Stimulated activated naive B cell treated with anti-CD40 and anti-IgM and Interleukin-4, amounts not matched to agents 10 μg/mL and 1 μg/mL and 100 μg/mL, for 72 hours (primary cell): ENCODE measurements at regions not wholly inside any gene's neighbourhood (a gene's known extent, or its start where the extent isn't known, plus 50 kb on each side); places are given as distances from the start of the nearest gene placed in this dataset.
"Not testable (repeated sequence)": the region's sequence is repeated elsewhere in the genome, so short reads cannot be mapped to it uniquely, and the experiment has no call there.

Experiments
- ATAC-seq, 2 donors: fragments of 150-1000 bp; cut with Tn5 transposase; replicated peaks; 2 replicates each; pipeline ENCODE4 v1.10.0; 2021; ENCODE audit warnings: moderate library complexity in 1 of 2
- DNase-seq: peaks from one replicate; pipeline ENCODE4 v3.0.0; 2021
- H3K27ac Mint-ChIP-seq: one replicate; pipeline ENCODE4 v1.8.0; 2022; ENCODE audit warnings: mild to moderate bottlenecking, mixed read lengths
- H3K27me3 Mint-ChIP-seq, 2 donors: one replicate each; pipeline ENCODE4 v1.8.0; 2022; ENCODE audit warnings: mixed read lengths in 2 of 2
- H3K36me3 Mint-ChIP-seq, 2 donors: one replicate each; pipeline ENCODE4 v1.8.0; 2022; ENCODE audit warnings: mixed read lengths in 2 of 2, mild to moderate bottlenecking in 1 of 2
- H3K4me1 Mint-ChIP-seq, 2 donors: one replicate each; pipeline ENCODE4 v1.8.0; 2022; ENCODE audit warnings: mixed read lengths in 2 of 2, mild to moderate bottlenecking in 1 of 2
- H3K4me3 Mint-ChIP-seq, 2 donors: one replicate each; pipeline ENCODE4 v1.8.0; 2022; ENCODE audit warnings: mild to moderate bottlenecking in 2 of 2, mixed read lengths in 2 of 2, moderate library complexity in 1 of 2
- H3K9me3 Mint-ChIP-seq, 2 donors: one replicate each; pipeline ENCODE4 v1.8.0; 2022; ENCODE audit warnings: mixed read lengths in 2 of 2, mild to moderate bottlenecking in 1 of 2

DNA sequence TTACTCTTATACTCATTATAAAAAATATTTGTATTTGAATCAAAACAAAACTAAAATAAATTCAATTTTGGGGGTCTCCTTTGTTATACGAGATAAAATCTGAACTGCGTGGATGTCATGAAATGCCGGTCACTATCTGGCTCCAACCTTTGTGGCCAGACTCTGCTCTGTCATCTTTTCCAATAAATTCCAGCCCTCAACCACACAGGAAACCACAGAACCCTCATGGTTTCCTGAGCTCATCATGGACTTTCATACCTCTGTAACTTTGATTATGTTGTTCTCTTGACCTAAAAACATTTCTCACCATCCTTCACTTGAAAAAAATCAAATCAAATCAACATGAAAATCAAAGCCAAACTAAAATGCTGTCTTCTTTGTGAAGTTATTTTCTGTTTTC, 724.7 kb downstream of the METTL4 start:
- H3K27me3 Mint-ChIP-seq, result no peaks in the 10 kb centered on the region
- H3K27ac Mint-ChIP-seq, result no peak overlapping the region
- H3K4me1 Mint-ChIP-seq, result no peaks in the 10 kb centered on the region

DNA sequence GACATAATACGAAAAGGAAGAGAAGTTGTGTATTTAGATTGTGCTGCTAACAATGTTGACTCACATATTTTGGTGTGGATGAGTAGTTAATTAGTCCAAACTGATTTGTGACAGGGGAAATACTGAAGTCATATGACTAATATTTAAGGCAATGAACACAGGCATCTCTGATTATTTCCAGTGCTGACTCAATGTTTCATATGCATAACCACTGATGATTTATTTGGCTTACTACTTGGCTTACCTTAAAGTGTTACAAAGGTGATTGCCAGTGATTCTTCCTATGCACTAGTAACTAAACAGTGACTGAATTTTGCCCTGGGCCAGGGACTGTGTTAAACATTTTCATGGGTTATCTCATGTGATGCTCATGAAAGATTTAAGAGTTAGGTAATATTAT, 722.6 kb downstream of the METTL4 start:
- no peak for DNase-seq
- ATAC-seq, result no peak
- H3K27ac Mint-ChIP-seq, result no peak overlapping the region

More for the DNA sequence above, 724.7 kb downstream of the METTL4 start:
- no peak for ATAC-seq
- Mint-ChIP-seq H3K36me3 (no peaks in the 10 kb centered on the region), H3K4me3 (no peak overlapping the region), H3K9me3 (peaks cover 0 to 2% of the 10 kb centered on the region in 2 donors)
- no peak for DNase-seq

DNA sequence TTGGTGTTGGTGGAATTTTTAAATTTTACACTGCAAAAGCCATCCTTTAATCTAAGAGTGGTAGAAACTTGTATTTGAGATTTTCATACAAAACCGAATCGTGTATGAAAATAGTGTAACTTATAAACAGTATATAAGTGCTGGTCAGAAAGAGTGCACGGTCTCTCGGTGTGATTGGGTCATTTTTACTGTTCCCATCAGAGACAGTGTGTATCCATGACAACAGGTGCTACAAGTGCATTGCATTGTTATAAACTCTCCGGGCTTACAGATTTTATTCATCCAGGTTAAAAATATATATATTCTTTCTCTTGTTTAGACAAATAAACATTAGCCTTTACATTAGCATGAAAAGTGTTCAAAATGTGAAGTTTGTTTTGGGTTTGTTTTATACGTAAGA, 721.9 kb downstream of the METTL4 start:
- H3K4me3 Mint-ChIP-seq, result no peak overlapping the region
- no peak for ATAC-seq
- no peak for DNase-seq
- H3K27ac Mint-ChIP-seq, result no peak overlapping the region
- no peaks in the 10 kb centered on the region for H3K36me3 Mint-ChIP-seq
- H3K4me1 Mint-ChIP-seq, result no peaks in the 10 kb centered on the region
- no peaks in the 10 kb centered on the region for H3K27me3 Mint-ChIP-seq
- H3K9me3 Mint-ChIP-seq, result peaks cover 0 to under 1% of the 10 kb centered on the region in 2 donors

More for the DNA sequence above, 722.6 kb downstream of the METTL4 start:
- Mint-ChIP-seq H3K4me3 (no peak overlapping the region), H3K4me1 (no peaks in the 10 kb centered on the region), H3K9me3 (peaks cover 0 to 2% of the 10 kb centered on the region in 2 donors), H3K27me3 (no peaks in the 10 kb centered on the region), H3K36me3 (no peaks in the 10 kb centered on the region)

DNA sequence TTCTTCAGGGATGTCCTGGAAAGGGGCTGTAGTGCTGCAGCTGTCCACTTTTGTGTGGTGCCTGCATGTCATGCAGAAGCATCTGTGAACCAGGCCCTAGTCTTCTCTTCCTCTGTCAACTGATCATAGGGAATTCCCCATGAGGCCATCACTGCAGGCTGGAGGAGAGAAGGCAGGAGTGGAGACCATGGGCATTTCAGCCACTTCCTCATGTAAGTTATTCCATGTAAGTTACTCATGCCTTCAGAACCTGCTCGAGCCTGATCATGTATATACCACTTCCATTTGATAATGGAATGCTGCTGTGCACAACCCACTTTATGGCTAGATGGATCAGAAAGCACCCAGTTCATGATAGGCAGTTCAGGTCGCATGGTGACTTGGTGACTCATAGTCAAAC, 714.0 kb downstream of the METTL4 start:
- not testable (repeated sequence) for H3K27ac Mint-ChIP-seq, H3K27me3 Mint-ChIP-seq, DNase-seq, H3K4me3 Mint-ChIP-seq, H3K36me3 Mint-ChIP-seq, ATAC-seq, H3K9me3 Mint-ChIP-seq, H3K4me1 Mint-ChIP-seq

DNA sequence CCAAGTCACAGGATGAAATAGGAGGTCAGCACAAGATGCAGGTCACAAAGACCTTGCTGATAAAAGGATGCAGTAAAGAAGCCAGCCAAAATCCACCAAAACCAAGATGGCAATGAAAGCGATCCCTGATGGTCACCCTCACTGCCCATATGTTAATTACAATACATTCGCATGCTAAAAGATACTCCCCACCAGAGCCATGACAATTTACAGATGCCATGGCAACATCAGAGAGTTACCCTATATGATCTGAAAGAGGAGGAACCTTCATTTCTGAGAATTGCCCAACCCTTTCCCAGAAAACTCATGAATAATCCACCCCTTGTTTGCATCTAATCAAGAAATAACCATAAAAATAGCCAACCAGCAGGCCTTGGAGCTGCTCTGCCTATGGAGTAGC, 709.8 kb downstream of the METTL4 start:
- Mint-ChIP-seq H3K27ac (no peak overlapping the region), H3K27me3 (no peaks in the 10 kb centered on the region), H3K9me3 (peaks cover 4% of the 10 kb centered on the region in 2 donors), H3K36me3 (peaks cover 0 to 3% of the 10 kb centered on the region in 2 donors), H3K4me1 (no peaks in the 10 kb centered on the region), H3K4me3 (no peak overlapping the region)
- ATAC-seq, result no peak
- no peak for DNase-seq

DNA sequence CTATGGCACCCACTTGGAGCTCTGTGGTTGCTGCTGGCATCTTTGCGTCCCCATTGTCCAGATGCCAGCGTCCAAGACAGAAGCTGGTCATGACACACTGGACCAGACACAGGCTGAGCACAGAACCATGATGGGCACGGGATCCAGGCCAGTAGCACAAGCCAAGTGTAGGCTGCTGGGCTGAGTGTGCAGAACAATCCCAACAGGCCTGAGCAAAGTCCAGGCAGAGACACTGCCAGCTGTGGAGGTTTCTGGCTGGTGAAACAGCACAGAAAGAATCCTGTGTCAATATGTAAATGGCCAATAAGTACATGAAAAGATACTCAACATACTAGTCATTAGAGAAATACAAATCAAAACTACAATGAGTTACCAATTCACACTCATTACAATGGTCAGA, 705.4 kb downstream of the METTL4 start:
- Mint-ChIP-seq H3K36me3 (peaks cover 0 to 3% of the 10 kb centered on the region in 2 donors), H3K27me3 (no peaks in the 10 kb centered on the region), H3K9me3 (peaks cover 4 to 6% of the 10 kb centered on the region in 2 donors), H3K4me3 (no peak overlapping the region), H3K4me1 (no peaks in the 10 kb centered on the region), H3K27ac (no peak overlapping the region)
- ATAC-seq (no peak), DNase-seq (no peak)

DNA sequence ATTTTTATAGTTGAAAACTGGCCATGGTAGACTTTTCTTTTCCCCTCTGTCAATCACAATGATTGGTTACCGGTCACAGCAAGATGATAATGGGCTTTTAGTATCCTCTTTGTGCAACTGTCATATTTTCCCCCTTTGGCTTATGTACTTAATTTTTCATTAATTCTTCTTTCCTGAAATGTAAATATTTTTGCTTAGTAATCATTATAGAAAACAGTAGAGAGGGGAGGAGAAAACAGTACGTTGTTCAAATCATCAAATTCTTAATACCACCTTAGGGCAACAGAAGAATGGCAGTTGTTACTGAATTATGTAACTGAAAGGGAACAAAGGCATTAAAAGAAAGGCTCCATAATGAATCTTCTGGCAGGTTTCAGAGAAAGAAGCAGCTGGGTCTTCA, 699.0 kb downstream of the METTL4 start:
- no peak overlapping the region for H3K4me3 Mint-ChIP-seq
- no peaks in the 10 kb centered on the region for H3K27me3 Mint-ChIP-seq
- H3K27ac Mint-ChIP-seq, result no peak overlapping the region
- no peak for ATAC-seq
- no peak for DNase-seq
- no peaks in the 10 kb centered on the region for H3K9me3 Mint-ChIP-seq
- no peaks in the 10 kb centered on the region for H3K36me3 Mint-ChIP-seq
- H3K4me1 Mint-ChIP-seq, result no peaks in the 10 kb centered on the region

DNA sequence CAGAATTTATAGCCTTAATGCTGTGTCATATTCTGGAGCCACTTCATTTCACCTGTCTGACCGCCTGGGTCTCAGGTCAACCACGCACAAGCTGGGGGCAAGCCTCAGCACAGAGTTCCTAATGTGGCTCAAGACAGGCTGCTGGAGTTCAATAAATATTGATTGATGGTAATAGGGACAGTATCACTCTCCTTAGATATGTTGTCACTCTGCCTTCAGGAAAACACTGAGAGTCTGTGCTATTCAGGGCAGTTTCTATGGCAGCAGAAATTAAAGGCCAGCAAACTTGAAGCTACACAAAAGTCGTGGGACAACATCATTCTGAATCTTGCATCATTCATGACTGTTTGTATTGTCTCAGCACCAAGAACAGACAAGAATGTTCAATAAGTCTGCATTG, 696.1 kb downstream of the METTL4 start:
- Mint-ChIP-seq H3K36me3 (no peaks in the 10 kb centered on the region), H3K9me3 (no peaks in the 10 kb centered on the region), H3K27ac (no peak overlapping the region), H3K4me3 (no peak overlapping the region), H3K4me1 (no peaks in the 10 kb centered on the region), H3K27me3 (no peaks in the 10 kb centered on the region)
- ATAC-seq, result no peak
- no peak for DNase-seq

DNA sequence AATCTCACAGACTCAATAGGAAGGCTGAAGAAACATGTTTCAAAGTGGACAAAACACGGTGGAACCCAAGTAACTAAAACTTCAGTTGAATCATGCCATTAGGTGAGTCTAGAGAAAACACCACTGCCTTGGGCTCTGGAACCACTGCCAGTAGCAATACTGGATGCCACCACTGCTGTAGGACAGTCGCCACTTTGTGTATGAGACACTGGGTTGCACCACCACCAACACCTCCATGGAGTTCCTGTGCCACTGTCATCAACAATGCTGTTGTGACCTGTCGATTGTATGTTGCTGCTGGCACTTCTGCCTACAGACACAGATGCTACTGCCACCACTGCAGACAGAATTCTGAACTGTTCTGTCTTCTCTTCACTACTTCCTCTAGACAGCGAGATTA, 686.7 kb downstream of the METTL4 start:
- Mint-ChIP-seq H3K4me1 (no peaks in the 10 kb centered on the region), H3K27ac (no peak overlapping the region), H3K9me3 (no peaks in the 10 kb centered on the region), H3K36me3 (no peaks in the 10 kb centered on the region), H3K4me3 (no peak overlapping the region), H3K27me3 (no peaks in the 10 kb centered on the region)
- no peak for DNase-seq
- ATAC-seq, result no peak

DNA sequence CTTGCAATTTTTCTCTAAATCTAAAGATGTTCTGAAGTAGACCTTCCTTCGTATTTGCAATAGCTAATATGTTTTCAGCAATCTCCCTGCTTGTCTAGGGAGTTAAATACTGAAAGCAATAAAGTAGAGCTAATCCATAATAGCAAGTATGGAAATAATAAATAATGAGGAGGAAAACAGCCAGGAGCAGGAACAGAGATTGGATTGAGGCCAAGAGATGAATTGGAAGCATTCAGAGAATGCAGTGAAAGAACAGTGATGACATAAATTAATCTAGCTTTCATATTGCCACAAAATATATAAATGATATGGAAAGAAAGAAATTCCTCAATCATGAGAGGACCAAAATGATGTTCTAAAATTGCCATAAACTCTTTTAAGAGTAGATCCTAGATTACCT, 679.7 kb downstream of the METTL4 start:
- ATAC-seq (no peak), DNase-seq (no peak)
- no peaks in the 10 kb centered on the region for H3K4me1 Mint-ChIP-seq
- H3K4me3 Mint-ChIP-seq, result no peak overlapping the region
- H3K36me3 Mint-ChIP-seq, result no peaks in the 10 kb centered on the region
- H3K9me3 Mint-ChIP-seq, result peaks cover 0 to 3% of the 10 kb centered on the region in 2 donors
- H3K27ac Mint-ChIP-seq, result no peak overlapping the region
- H3K27me3 Mint-ChIP-seq, result no peaks in the 10 kb centered on the region

DNA sequence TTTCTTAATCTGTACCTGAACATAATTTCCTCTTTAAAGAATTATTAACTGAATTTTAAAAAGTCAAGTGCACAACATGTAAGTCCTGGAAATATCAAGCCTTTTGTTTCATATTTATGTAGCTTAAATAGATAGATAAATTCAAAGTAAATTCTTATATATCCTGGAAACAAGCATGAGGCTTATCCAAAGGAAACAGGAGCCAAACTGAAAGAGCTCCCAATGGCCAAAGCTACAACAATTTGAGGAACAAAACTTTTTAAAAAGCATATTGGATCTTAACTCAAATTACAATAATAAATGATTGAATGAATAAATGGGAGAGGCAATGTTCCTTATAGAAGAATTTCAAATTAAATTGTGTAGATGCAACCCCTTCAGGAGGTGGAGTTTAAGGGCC, 679.1 kb downstream of the METTL4 start:
- Mint-ChIP-seq H3K36me3 (no peaks in the 10 kb centered on the region), H3K4me3 (no peak overlapping the region), H3K4me1 (no peaks in the 10 kb centered on the region), H3K27me3 (no peaks in the 10 kb centered on the region), H3K9me3 (peaks cover 0 to 3% of the 10 kb centered on the region in 2 donors), H3K27ac (no peak overlapping the region)
- DNase-seq (no peak), ATAC-seq (no peak)

DNA sequence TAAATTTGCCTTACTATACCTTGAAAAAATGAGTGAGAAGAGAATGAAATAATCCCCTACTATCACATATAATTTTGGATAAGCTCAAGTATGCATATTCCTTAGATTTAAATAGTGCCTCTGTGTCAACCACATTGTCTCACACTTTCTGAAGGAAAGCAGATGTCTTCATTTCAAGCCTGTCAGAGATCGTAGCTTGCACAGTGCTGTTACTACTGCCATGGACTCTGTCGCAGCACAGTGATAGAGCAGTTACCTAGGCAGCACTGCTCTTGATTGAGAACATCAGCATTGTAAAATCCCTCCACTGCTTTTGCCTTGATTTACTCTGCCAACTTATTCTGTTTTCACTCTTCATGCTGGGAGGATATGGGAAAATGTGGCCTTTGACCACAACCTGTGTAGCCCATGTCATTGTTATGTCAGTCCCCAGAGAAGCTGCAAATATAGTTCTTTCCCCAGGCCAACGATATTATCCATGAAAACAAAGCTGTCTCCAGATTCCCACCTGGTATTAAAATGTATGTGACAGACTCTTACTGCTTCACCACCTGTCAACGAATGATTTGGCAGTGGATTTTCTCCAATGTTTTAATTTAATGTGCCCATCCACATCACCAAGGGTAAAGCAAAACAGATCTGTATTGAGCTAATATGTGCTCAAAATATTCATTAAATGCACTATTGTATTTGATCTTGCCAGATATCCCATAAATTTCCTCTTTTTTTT, 675.7 kb downstream of the METTL4 start:
- no peaks in the 10 kb centered on the region for H3K4me1 Mint-ChIP-seq
- no peak overlapping the region for H3K4me3 Mint-ChIP-seq
- no peaks in the 10 kb centered on the region for H3K27me3 Mint-ChIP-seq
- H3K9me3 Mint-ChIP-seq, result peaks cover 0 to 1% of the 10 kb centered on the region in 2 donors
- no peaks in the 10 kb centered on the region for H3K36me3 Mint-ChIP-seq
- H3K27ac Mint-ChIP-seq, result no peak overlapping the region
- ATAC-seq (no peak), DNase-seq (no peak)

DNA sequence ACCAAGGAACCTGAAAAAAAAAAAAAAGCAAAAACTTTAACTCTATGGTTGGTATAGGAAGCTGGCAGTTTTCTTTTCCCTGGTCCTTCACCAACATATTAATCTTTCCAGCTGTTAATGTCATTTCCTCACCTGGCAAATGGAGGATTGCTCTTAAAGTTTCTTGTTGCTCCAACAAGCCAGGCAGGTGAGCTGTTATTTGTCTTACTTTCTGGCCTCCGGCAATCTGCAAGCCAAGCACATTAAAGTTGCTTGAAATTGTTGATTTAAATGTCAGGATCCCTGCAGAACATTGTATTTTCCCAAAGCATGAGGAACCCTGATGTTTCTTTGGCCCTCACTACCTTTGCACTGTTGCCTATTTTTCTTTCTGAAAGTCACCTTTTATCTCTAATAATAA, 664.9 kb downstream of the METTL4 start:
- H3K27ac Mint-ChIP-seq, result no peak overlapping the region

DNA sequence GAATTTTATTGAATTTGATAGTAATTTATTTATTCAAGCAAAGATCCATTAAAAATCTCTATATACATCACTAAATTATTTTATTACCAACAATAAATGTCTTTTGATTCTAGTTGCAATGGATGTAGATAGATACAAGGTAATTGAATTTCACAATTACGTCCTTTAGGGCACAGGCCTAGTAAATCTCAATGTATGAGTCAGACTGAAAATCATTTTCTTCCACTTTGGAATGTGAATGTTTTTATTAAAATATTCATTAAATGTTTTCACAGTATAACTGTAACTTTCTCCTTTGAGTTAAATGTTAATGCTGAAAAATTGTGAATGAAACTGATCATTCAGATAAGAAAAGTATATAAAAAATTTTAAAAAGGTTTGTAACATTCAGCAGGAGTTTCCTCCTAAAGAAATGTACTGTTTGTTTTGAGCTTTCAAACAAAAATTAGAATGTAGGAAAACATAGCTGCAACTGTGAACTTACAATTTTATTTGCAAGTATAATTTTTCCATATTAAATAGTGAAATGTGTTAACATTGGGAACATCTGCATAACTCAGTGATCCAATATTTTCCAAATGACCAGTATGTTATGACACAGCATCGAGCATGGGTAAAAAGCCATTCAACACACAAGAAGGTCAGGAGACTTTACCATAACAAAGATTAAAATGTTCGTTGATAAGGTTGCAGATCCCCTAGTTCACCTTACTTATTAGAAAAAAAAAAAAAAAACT, 663.7 kb downstream of the METTL4 start:
- Mint-ChIP-seq H3K27me3 (no peaks in the 10 kb centered on the region), H3K36me3 (peaks cover 0 to 1% of the 10 kb centered on the region in 2 donors), H3K9me3 (peaks cover 4 to 6% of the 10 kb centered on the region in 2 donors), H3K4me1 (no peaks in the 10 kb centered on the region), H3K4me3 (no peak overlapping the region), H3K27ac (no peak overlapping the region)
- ATAC-seq, result no peak
- DNase-seq, result no peak

More for the DNA sequence above, 664.9 kb downstream of the METTL4 start:
- ATAC-seq (no peak), DNase-seq (no peak)
- Mint-ChIP-seq H3K9me3 (peaks cover 4 to 6% of the 10 kb centered on the region in 2 donors), H3K27me3 (no peaks in the 10 kb centered on the region), H3K36me3 (peaks cover 0 to 1% of the 10 kb centered on the region in 2 donors), H3K4me1 (no peaks in the 10 kb centered on the region), H3K4me3 (no peak overlapping the region)

DNA sequence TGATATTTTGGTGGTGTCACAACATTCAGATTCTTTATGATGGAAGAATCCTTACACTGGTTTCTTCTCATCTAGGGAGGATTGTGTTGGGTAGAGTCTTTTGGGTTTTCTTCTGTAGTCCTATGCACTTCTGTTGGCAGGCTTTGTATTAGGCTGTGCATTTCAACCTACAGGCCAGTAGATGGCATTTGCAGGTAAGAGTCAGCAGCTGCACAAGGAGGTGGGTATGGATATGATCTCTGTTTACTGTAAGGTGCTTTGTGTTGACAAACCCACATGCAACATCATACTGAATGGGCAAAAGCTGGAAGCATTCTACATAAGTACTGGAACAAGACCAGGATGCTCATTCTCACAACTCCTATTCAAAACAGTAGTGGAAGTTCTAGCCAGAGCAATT, 656.8 kb downstream of the METTL4 start:
- DNase-seq (no peak), ATAC-seq (peak; percentile 45 to 65)
- no peaks in the 10 kb centered on the region for H3K4me1 Mint-ChIP-seq
- H3K4me3 Mint-ChIP-seq, result no peak overlapping the region
- peaks cover 0 to 1% of the 10 kb centered on the region in 2 donors for H3K36me3 Mint-ChIP-seq
- H3K27ac Mint-ChIP-seq, result no peak overlapping the region
- H3K27me3 Mint-ChIP-seq, result no peaks in the 10 kb centered on the region
- peaks cover 10 to 18% of the 10 kb centered on the region in 2 donors for H3K9me3 Mint-ChIP-seq
